Mesendoderm (in vitro differentiated cells): ENCODE measurements at regions not wholly inside any gene's neighbourhood (a gene's known extent, or its start where the extent isn't known, plus 50 kb on each side); places are given as distances from the start of the nearest gene placed in this dataset.

Experiments used
- DNase-seq: peaks from one replicate; pipeline ENCODE4 v3.0.0; 2013
- H2AK5ac ChIP-seq: 2 replicates; pipeline ENCODE4 v1.6.1; 2013; ENCODE audit warnings: low read length, inconsistent platforms
- H2BK120ac ChIP-seq: 2 replicates; pipeline ENCODE4 v1.6.1; 2013; ENCODE audit warnings: low read depth, mild to moderate bottlenecking, low read length, moderate library complexity, mixed read lengths
- H2BK15ac ChIP-seq: replicated peaks from 2 replicates; pipeline ENCODE4 v1.6.1; 2013; ENCODE audit warnings: low read depth, mild to moderate bottlenecking, moderate library complexity
- H2BK5ac ChIP-seq: 2 replicates; pipeline ENCODE4 v1.6.1; 2013; ENCODE audit warnings: low read length, inconsistent platforms
- H3K18ac ChIP-seq: 2 replicates; pipeline ENCODE4 v1.6.1; 2013; ENCODE audit warnings: mild to moderate bottlenecking, low read length, mixed read lengths
- H3K23ac ChIP-seq: one replicate; pipeline ENCODE4 v1.6.1; 2013; ENCODE audit warnings: low read length
- H3K27ac ChIP-seq: 2 replicates; pipeline ENCODE4 v1.5.1; 2013; ENCODE audit warnings: low read depth, mild to moderate bottlenecking, inconsistent platforms, low read length, moderate library complexity
- H3K27me3 ChIP-seq: 2 replicates; pipeline ENCODE4 v1.6.1; 2013; ENCODE audit warnings: low read length, control low read depth, mild to moderate bottlenecking, inconsistent platforms; ENCODE audit not compliant: insufficient read depth, poor library complexity
- H3K36me3 ChIP-seq: 2 replicates; pipeline ENCODE4 v1.6.1; 2013; ENCODE audit warnings: low read length, inconsistent platforms; ENCODE audit not compliant: control insufficient read depth, insufficient read depth
- H3K4ac ChIP-seq: one replicate; pipeline ENCODE4 v1.6.1; 2013; ENCODE audit warnings: low read depth, mild to moderate bottlenecking, low read length, moderate library complexity
- H3K4me1 ChIP-seq: 2 replicates; pipeline ENCODE4 v1.6.1; 2013; ENCODE audit warnings: low read depth, low read length, inconsistent platforms; ENCODE audit not compliant: control insufficient read depth
- H3K4me2 ChIP-seq: 2 replicates; pipeline ENCODE4 v1.6.1; 2013; ENCODE audit warnings: low read length
- H3K4me3 ChIP-seq: 2 replicates; pipeline ENCODE4 v1.5.1; 2013; ENCODE audit warnings: mild to moderate bottlenecking, low read length
- H3K56ac ChIP-seq: one replicate; pipeline ENCODE4 v1.6.1; 2013; ENCODE audit warnings: low read length
- H3K79me1 ChIP-seq: 2 replicates; pipeline ENCODE4 v1.6.1; 2013; ENCODE audit warnings: low read length, inconsistent platforms
- H3K79me2 ChIP-seq: 2 replicates; pipeline ENCODE4 v1.6.1; 2013; ENCODE audit warnings: mild to moderate bottlenecking, low read length; ENCODE audit not compliant: control insufficient read depth, insufficient read depth
- H3K9ac ChIP-seq: 2 replicates; pipeline ENCODE4 v1.6.1; 2013; ENCODE audit warnings: low read length, inconsistent platforms
- H4K5ac ChIP-seq: one replicate; pipeline ENCODE4 v1.6.1; 2013; ENCODE audit warnings: low read length
- H4K8ac ChIP-seq: one replicate; pipeline ENCODE4 v1.6.1; 2013; ENCODE audit warnings: low read depth, mild to moderate bottlenecking, control low read depth, low read length, moderate library complexity
- WGBS: extraction: QIAGEN DNeasy Blood & Tissue Kit; methylation state at CpG from one replicate; pipeline ENCODE4 v1.1.7; 2013; ENCODE audit warnings: low lambda C conversion rate, missing lambda C conversion rate; ENCODE audit not compliant: insufficient coverage; ENCODE audit errors: extremely low coverage; 5-methylcytosine and 5-hydroxymethylcytosine counted together

- no peaks in the 10 kb centered on the region for H3K79me2 ChIP-seq
- no peak overlapping the region for H3K18ac ChIP-seq
- no peak for DNase-seq
- no peak overlapping the region for H2BK15ac ChIP-seq
- no peaks in the 10 kb centered on the region for H3K79me1 ChIP-seq
- H3K9ac ChIP-seq, result no peak overlapping the region
- H2BK120ac ChIP-seq, result no peak overlapping the region
- no peak overlapping the region for H3K27ac ChIP-seq
- no peak overlapping the region for H3K4me2 ChIP-seq
- H3K4ac ChIP-seq, result no peak overlapping the region
- H4K8ac ChIP-seq, result no peak overlapping the region
- no CpG with 5 or more reads among the region's 2 CpGs for WGBS
- no peaks in the 10 kb centered on the region for H3K27me3 ChIP-seq
- H2AK5ac ChIP-seq, result no peak overlapping the region
- H3K36me3 ChIP-seq, result no peaks in the 10 kb centered on the region
- no peak overlapping the region for H2BK5ac ChIP-seq
- no peak overlapping the region for H3K4me3 ChIP-seq
- no peak overlapping the region for H3K56ac ChIP-seq
- H4K5ac ChIP-seq, result no peak overlapping the region
- H3K4me1 ChIP-seq, result no peaks in the 10 kb centered on the region
- H3K23ac ChIP-seq, result no peak overlapping the region
Measured at GRCh38 chr7:156282816-156283215, 357.8 kb upstream of the RNF32 start.

- Histone ChIP-seq H3K56ac (no peak overlapping the region), H3K79me1 (no peaks in the 10 kb centered on the region), H3K23ac (no peak overlapping the region), H3K4me1 (no peaks in the 10 kb centered on the region), H3K18ac (no peak overlapping the region), H3K27me3 (no peaks in the 10 kb centered on the region), H4K5ac (no peak overlapping the region), H4K8ac (no peak overlapping the region), H3K36me3 (no peaks in the 10 kb centered on the region), H2BK120ac (no peak overlapping the region), H3K4me3 (no peak overlapping the region), H2BK5ac (no peak overlapping the region), H3K27ac (no peak overlapping the region), H3K79me2 (no peaks in the 10 kb centered on the region), H2AK5ac (no peak overlapping the region), H2BK15ac (no peak overlapping the region), H3K4ac (no peak overlapping the region), H3K4me2 (no peak overlapping the region), H3K9ac (no peak overlapping the region)
- no CpG with 5 or more reads among the region's 4 CpGs for WGBS
- DNase-seq, result no peak
Measured at GRCh38 chr7:156279635-156280034, 360.9 kb upstream of the RNF32 start.

GRCh38 chr7:156275292-156275691 lies 365.3 kb upstream of the RNF32 start:
- no peak overlapping the region for H2BK5ac ChIP-seq
- no peaks in the 10 kb centered on the region for H3K79me1 ChIP-seq
- H2AK5ac ChIP-seq, result no peak overlapping the region
- no peak overlapping the region for H2BK120ac ChIP-seq
- H3K18ac ChIP-seq, result no peak overlapping the region
- no peak overlapping the region for H3K56ac ChIP-seq
- H3K9ac ChIP-seq, result no peak overlapping the region
- DNase-seq, result no peak
- H3K4me2 ChIP-seq, result no peak overlapping the region
- no peaks in the 10 kb centered on the region for H3K4me1 ChIP-seq
- no peak overlapping the region for H2BK15ac ChIP-seq
- H3K23ac ChIP-seq, result no peak overlapping the region
- no peak overlapping the region for H3K27ac ChIP-seq
- WGBS, result no CpG with 5 or more reads among the region's 4 CpGs
- H3K36me3 ChIP-seq, result no peaks in the 10 kb centered on the region
- H3K79me2 ChIP-seq, result no peaks in the 10 kb centered on the region
- H3K4ac ChIP-seq, result no peak overlapping the region
- no peak overlapping the region for H4K5ac ChIP-seq
- no peaks in the 10 kb centered on the region for H3K27me3 ChIP-seq
- H4K8ac ChIP-seq, result no peak overlapping the region
- no peak overlapping the region for H3K4me3 ChIP-seq

GRCh38 chr7:156274557-156274956 lies 366.0 kb upstream of the RNF32 start:
- Histone ChIP-seq H3K4me2 (no peak overlapping the region), H3K18ac (no peak overlapping the region), H3K36me3 (no peaks in the 10 kb centered on the region), H3K79me2 (no peaks in the 10 kb centered on the region), H2BK15ac (no peak overlapping the region), H3K27me3 (no peaks in the 10 kb centered on the region), H2BK5ac (no peak overlapping the region), H3K79me1 (no peaks in the 10 kb centered on the region), H3K23ac (no peak overlapping the region), H3K4ac (no peak overlapping the region), H3K4me1 (no peaks in the 10 kb centered on the region), H3K4me3 (no peak overlapping the region), H2AK5ac (no peak overlapping the region), H2BK120ac (no peak overlapping the region), H3K9ac (no peak overlapping the region), H3K27ac (no peak overlapping the region), H3K56ac (no peak overlapping the region), H4K5ac (no peak overlapping the region), H4K8ac (no peak overlapping the region)
- DNase-seq, result no peak
- WGBS, result no CpG with 5 or more reads among the region's 3 CpGs

GRCh38 chr7:156261581-156261980 lies 379.0 kb upstream of the RNF32 start:
- no peak overlapping the region for H3K4me3 ChIP-seq
- no peak overlapping the region for H2AK5ac ChIP-seq
- H3K79me1 ChIP-seq, result no peaks in the 10 kb centered on the region
- H2BK15ac ChIP-seq, result no peak overlapping the region
- H3K36me3 ChIP-seq, result no peaks in the 10 kb centered on the region
- H3K4me1 ChIP-seq, result no peaks in the 10 kb centered on the region
- no peak overlapping the region for H3K9ac ChIP-seq
- no peak overlapping the region for H3K4ac ChIP-seq
- H4K8ac ChIP-seq, result no peak overlapping the region
- H2BK120ac ChIP-seq, result no peak overlapping the region
- no peak overlapping the region for H3K23ac ChIP-seq
- no CpG with 5 or more reads among the region's 3 CpGs for WGBS
- no peak overlapping the region for H3K18ac ChIP-seq
- DNase-seq, result no peak
- no peak overlapping the region for H4K5ac ChIP-seq
- no peaks in the 10 kb centered on the region for H3K79me2 ChIP-seq
- no peak overlapping the region for H3K27ac ChIP-seq
- H3K56ac ChIP-seq, result no peak overlapping the region
- H3K27me3 ChIP-seq, result no peaks in the 10 kb centered on the region
- no peak overlapping the region for H3K4me2 ChIP-seq
- no peak overlapping the region for H2BK5ac ChIP-seq

- Histone ChIP-seq H2BK5ac (no peak overlapping the region), H3K4me1 (no peaks in the 10 kb centered on the region), H4K8ac (no peak overlapping the region), H3K79me1 (no peaks in the 10 kb centered on the region), H3K23ac (no peak overlapping the region), H2BK15ac (no peak overlapping the region), H2BK120ac (no peak overlapping the region), H3K36me3 (no peaks in the 10 kb centered on the region), H4K5ac (no peak overlapping the region), H3K27me3 (no peaks in the 10 kb centered on the region), H3K4ac (no peak overlapping the region), H3K56ac (no peak overlapping the region), H3K79me2 (no peaks in the 10 kb centered on the region), H2AK5ac (no peak overlapping the region), H3K27ac (no peak overlapping the region), H3K4me2 (no peak overlapping the region), H3K9ac (no peak overlapping the region), H3K18ac (no peak overlapping the region), H3K4me3 (no peak overlapping the region)
- no CpG with 5 or more reads among the region's 1 CpG for WGBS
- DNase-seq, result no peak
Measured at GRCh38 chr7:156257904-156258303, 382.7 kb upstream of the RNF32 start.
